ENCODE measurements at regions not wholly inside any gene's neighbourhood (a gene's known extent, or its start where the extent isn't known, plus 50 kb on each side); places are given as distances from the start of the nearest gene placed in this dataset.

DNA sequence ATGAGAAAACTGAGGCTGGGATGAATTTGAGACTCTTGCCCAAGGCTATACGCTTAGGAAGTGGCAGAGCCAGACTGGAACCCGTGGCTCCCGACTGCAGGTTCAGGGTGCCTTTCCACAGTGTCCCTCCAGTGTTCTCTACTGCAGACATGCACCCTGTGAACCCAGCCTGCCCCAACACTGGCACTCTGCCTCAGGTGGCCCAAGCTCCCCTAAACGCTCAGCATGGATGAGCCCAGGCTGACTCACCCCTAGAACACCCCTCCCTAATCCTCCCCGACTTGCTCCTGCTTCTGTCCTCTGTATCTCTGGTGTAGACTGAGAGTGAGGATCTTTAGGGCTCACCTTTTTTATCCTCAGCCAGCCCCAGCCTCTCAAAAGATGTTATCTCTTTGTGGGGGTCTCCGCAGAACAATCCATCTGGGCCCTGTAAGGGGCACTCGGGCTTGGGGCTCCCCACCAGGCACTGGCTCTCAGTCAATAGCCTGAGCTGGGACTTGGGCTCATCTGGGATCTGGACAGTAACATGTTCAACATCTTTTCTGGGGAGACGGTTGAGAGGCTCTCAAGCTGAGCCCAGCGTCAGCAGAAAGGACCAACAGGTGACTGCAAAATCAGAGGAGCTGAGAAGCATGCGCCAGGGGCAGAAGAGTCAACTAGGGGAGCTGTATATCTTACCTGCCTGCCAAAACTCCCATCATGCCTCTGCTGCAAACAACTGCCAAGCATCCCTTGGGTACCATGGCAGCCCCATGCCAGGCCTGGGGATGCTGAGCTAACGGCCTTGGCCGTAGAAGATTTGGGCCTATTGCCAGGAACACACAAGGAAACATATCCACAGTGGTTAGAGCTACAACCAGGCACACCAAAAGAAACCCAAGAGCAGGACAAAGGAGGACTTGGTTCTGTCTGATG, 176.2 kb downstream of the BUD13 start:
- H3K4me3 ChIP-seq (ENCODE audit: low read depth, low read length) = no peak overlapping the region
- H3K27ac ChIP-seq (ENCODE audit: low read depth, low read length) = no peak overlapping the region
- ChIA-PET POLR2A (no interaction called here), CTCF (no interaction called here)
- no peaks in the 10 kb centered on the region for H3K27me3 ChIP-seq (ENCODE audit: control insufficient read depth, insufficient read depth, low read length)
- H3K9me3 ChIP-seq (ENCODE audit: control insufficient read depth, insufficient read depth, low read length) = no peaks in the 10 kb centered on the region
- no peak for DNase-seq (ENCODE audit: low read depth, low spot score)
- TF ChIP-seq, protein P1, sequence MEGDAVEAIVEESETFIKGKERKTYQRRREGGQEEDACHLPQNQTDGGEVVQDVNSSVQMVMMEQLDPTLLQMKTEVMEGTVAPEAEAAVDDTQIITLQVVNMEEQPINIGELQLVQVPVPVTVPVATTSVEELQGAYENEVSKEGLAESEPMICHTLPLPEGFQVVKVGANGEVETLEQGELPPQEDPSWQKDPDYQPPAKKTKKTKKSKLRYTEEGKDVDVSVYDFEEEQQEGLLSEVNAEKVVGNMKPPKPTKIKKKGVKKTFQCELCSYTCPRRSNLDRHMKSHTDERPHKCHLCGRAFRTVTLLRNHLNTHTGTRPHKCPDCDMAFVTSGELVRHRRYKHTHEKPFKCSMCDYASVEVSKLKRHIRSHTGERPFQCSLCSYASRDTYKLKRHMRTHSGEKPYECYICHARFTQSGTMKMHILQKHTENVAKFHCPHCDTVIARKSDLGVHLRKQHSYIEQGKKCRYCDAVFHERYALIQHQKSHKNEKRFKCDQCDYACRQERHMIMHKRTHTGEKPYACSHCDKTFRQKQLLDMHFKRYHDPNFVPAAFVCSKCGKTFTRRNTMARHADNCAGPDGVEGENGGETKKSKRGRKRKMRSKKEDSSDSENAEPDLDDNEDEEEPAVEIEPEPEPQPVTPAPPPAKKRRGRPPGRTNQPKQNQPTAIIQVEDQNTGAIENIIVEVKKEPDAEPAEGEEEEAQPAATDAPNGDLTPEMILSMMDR (IDR thresholded peaks at IDR 0.05; ENCODE audit: low read depth, low read length) = no peak

DNA sequence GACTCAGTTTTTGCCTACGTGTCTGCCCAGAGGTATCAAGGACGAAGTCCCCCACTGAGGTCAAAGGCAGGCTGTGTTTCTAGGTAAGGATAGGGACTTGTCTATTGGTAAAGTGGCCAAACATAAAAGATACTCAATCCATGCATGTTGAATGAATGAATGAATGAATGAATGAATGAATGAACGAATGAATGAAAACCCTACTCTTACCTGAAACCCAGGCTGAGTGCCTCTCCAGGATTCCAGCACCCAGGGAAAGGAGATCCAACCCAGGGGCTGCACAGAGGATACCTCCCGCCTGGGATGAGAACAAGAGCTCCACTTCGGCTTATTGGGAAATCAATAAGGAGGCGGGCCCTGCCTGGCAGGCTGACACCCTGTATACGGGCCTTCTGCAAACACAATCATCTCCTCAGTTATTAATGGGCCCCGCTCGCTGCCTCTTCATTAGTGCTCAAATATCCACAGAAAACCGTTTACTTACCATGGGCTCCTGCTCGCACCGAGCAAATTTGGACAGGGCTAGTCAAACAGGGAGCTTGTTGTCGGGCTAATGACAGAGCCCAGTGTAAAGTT, 177.4 kb downstream of the BUD13 start:
- TF ChIP-seq, protein P1 (IDR thresholded peaks at IDR 0.05; ENCODE audit: low read depth, low read length) = no peak
- ChIA-PET CTCF (no interaction called here), POLR2A (no interaction called here)

DNA sequence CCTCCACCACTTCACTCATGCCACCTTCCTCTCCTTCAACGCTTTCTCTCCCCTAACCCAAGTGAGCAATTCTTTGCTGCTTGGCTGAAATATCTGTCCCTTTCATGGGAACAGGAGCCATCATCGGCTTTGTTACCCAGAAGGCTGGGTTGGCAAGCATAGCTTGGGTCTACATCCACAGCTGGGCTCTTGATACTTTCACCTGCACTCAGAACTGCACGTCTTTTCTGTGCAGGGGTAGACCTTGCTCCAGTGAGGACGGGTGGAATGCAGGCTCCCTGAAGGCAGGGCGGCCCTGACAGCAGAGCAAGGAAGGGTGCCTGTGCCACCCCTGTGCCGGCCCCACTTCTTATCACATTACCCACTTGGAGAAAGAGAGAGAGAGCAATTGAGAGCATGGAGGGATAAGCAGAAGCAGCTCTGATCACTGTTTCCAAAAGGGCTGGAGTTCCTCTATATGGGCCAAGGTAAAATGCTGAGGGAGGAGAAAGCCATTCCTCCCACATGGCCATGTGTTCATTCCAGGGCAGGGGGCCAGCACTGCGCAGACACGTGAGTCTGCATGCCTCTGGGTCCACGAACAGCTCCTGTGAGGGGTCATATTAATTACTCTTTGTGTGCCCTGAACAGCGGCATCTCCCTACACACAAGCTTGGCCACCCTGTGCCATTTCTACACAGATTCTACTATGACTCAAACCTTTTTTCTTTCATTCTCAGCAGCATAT, 181.8 kb downstream of the BUD13 start:
- H3K4me3 ChIP-seq (ENCODE audit: low read depth, low read length) = no peak overlapping the region
- no peaks in the 10 kb centered on the region for H3K9me3 ChIP-seq (ENCODE audit: control insufficient read depth, insufficient read depth, low read length)
- no peak overlapping the region for H3K27ac ChIP-seq (ENCODE audit: low read depth, low read length)
- no peak for DNase-seq (ENCODE audit: low read depth, low spot score)
- ChIA-PET POLR2A (no interaction called here), CTCF (no interaction called here)
- TF ChIP-seq, protein P1 (IDR thresholded peaks at IDR 0.05; ENCODE audit: low read depth, low read length) = no peak
- H3K27me3 ChIP-seq (ENCODE audit: control insufficient read depth, insufficient read depth, low read length) = peaks cover 4% of the 10 kb centered on the region

More for the DNA sequence above, 177.4 kb downstream of the BUD13 start:
- Histone ChIP-seq H3K4me3 (ENCODE audit: low read depth, low read length) (no peak overlapping the region), H3K9me3 (ENCODE audit: control insufficient read depth, insufficient read depth, low read length) (no peaks in the 10 kb centered on the region), H3K27me3 (ENCODE audit: control insufficient read depth, insufficient read depth, low read length) (no peaks in the 10 kb centered on the region), H3K27ac (ENCODE audit: low read depth, low read length) (no peak overlapping the region)
- no peak for DNase-seq (ENCODE audit: low read depth, low spot score)

DNA sequence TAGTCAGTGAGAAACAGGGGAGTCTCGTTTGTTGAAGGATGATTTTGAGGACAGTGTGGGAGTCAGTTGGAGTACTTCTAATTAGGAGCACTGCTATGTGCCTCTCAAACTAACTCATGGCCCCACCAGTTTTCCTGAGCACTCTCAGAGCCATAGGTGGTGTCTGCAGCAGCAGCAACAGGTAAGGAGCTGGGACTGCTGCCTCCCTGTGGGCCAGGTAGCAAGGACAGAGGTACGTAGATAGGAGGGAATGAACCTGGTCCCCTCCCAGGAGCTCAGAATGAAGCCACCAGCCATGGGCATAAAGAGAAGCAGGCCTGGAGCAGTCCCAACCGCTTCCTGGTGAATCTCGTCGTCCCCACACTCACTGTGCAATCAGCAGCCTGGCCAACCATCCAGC, 183.4 kb downstream of the BUD13 start:
- Histone ChIP-seq H3K27ac (ENCODE audit: low read depth, low read length) (no peak overlapping the region), H3K9me3 (ENCODE audit: control insufficient read depth, insufficient read depth, low read length) (no peaks in the 10 kb centered on the region), H3K27me3 (ENCODE audit: control insufficient read depth, insufficient read depth, low read length) (peaks cover 6% of the 10 kb centered on the region), H3K4me3 (ENCODE audit: low read depth, low read length) (no peak overlapping the region)
- ChIA-PET CTCF (no interaction called here), POLR2A (no interaction called here)
- TF ChIP-seq, protein P1 (IDR thresholded peaks at IDR 0.05; ENCODE audit: low read depth, low read length) = no peak
- no peak for DNase-seq (ENCODE audit: low read depth, low spot score)

DNA sequence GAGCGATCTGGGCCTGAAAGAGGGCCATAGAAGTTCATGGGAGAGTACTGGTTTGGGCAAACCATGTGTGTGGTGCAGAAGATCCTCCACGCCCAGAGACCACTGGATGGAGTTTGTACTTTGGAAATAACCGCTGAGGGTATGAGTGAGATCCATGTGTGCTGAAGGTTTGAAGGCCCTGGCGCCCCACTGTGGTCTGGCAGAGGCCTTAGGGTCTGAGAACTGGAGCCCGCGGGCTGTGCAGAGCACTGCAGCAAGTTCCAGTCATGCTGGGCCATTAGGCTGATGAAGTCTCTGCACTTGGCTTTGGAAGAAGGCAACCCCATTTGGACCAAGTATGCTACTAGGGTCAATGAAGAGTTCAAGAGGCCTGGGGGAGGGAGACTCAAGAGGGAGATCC, 186.4 kb downstream of the BUD13 start:
- no peak for DNase-seq (ENCODE audit: low read depth, low spot score)
- Histone ChIP-seq H3K27ac (ENCODE audit: low read depth, low read length) (no peak overlapping the region), H3K9me3 (ENCODE audit: control insufficient read depth, insufficient read depth, low read length) (no peaks in the 10 kb centered on the region), H3K27me3 (ENCODE audit: control insufficient read depth, insufficient read depth, low read length) (peaks cover 23% of the 10 kb centered on the region), H3K4me3 (ENCODE audit: low read depth, low read length) (no peak overlapping the region)
- TF ChIP-seq, protein P1 (IDR thresholded peaks at IDR 0.05; ENCODE audit: low read depth, low read length) = no peak
- POLR2A ChIA-PET = no interaction called here
- CTCF ChIA-PET = no interaction called here
